HuH-7 (cell line): ENCODE measurements at regions not wholly inside any gene's neighbourhood (a gene's known extent, or its start where the extent isn't known, plus 50 kb on each side); places are given as distances from the start of the nearest gene placed in this dataset.
A peak's percentile ranks its signal among the peaks of the same experiment; 100 is the strongest.

ENCODE experiments used
- DNase-seq: peaks from one replicate; pipeline ENCODE4 v3.0.0; 2011; ENCODE audit warnings: low spot score

DNA sequence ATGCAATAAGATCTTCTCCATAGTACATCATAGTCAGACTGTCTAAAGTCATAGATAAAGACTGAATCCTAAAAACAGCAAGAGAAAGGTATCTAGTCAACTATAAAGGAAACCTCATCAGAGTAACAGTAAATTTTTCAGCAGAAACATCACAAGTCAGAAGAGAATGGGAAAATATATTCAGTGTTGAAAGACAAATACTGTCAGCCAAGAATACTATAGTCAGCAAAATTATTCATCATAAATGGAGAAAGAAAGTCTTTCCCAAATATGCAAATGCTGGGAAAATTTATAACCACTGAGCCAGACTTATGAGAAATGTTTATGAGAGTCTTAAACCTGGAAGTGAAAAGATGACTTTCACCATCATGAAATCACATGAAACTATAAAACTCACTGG is 136.7 kb downstream of the KDR start:
- DNase-seq, result no peak

DNA sequence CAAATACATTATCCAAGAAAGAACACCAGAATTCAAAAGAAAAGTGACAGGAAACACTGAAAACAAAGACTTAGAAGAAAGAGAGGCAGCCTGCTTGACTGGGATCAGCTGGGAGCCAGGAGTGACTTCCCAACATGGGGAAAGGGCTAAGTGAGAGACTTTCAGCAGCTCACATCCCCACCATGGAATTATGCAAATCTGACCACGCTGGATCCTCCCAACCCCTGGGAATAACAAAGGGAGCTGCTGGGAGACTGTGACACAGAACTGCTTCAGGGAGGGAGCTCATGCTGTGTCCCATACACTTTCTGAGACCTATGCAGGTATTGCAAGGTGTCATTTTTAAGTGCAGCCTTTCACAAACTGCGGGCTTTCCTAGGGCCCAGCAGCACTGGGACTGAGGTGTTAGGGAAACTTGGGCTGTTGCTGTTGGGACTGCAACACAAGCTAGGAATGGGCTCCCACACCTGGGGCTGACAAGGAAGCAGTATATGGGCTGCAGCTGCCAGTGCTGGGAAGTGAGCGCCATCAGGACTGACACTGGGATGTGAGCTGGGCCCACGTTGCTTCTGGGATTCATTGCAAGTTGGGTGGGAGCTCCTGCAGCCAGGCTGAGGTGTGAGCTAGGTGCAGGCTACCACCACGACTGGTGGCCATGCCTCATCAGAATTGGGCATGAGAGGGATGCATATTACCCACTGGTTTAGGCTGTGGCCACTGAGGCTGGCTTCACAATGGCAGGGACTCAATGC is 139.1 kb downstream of the KDR start:
- DNase-seq, result no peak

DNA sequence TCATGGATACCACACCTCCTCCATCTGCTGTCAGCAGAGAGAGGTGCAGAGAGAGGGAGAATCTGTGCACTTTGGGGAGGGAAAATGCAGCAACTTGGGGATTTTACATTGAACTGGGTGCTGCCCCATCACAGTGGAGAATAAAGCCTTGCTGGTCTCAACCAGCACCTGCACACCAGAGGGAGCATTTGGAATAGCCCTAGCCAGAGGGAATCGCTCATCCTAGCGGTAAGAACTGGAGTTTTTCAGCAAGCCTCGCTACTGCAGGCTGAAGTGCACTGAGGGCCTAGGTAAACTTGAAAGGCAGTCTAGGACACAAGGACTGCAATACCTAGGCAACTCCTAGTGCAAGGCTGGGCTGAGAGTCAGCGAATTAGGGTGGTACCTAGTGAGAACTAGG is 148.7 kb downstream of the KDR start:
- DNase-seq, result peak; percentile 15

DNA sequence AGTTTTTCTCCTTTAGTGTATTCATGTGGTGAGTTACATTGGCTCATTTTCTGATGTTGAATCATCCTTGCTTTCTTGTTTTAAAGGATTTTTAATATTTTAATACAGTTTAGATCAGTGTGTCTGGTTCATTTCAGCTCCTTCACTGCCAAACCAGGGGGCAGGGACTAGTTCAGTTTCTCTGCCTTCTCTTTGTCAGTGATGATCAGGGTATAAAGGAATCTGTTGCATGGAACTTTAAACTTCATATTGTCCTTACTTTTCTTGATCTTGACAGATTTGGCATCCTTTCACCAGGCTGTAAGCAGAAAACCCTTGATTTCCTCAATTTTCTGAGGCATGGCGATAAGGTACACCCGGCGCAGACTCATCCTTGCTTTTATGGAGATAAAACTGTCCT is 149.4 kb downstream of the KDR start:
- DNase-seq, result no peak

DNA sequence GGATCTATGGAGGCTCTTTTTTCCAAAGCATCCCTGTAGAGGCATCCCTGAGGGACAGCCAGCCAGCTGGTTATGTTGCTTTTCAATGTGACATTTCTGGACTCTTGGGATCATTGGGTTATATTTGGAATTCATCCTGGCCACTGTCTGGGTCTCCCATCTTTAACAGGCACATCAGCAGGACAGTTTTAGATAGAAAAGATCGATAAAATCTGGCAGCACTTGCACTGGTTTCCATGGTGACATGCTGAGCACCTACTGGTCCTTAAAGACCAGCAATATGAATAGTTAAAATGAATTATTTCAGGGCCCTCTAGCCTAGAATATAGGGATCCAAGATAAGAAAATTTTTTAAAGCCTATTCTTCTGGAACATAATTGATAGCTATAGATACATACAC is 151.6 kb downstream of the KDR start:
- no peak for DNase-seq

DNA sequence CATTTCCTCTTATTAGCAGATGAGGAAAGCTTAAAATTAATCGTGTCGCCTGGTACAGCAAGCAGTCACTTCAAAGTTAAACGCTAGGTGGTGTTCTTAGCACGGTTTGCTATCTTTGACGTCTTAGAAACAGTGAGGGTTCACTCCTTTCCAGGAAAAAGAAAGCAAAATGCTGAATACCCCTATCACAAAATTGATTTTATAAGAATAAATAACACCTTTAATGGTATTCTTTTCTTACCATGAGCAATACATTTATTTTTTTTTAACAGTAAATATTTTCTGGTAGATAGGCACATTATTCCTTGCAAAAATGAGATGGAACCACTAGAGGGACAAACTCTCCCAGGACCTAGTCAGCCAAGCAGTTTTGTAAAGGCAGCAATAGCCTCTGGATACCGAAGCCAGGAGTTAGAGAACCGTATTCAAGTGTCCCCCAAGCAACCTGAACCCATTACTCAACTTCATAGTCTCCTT is 153.9 kb downstream of the KDR start:
- DNase-seq, result peak; percentile 71

DNA sequence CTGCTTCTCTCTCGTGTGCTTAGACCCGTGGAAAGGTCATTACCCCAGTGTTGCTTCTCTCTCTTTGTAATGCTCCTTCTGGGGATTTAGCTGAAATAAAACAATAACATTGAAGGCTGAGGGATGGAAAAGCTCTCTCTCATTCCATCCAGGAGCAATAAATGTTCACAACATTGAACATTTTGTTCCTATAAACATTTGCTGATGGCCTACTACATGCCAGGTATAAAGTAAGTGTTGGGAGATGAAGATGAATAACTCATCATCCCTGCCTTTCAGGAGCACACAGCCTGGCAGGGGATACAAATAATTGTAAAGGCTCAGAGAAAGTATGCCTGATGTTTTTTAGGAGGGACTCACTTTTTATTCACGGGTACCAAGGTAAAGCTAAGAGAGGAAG is 158.1 kb downstream of the KDR start:
- DNase-seq, result no peak

DNA sequence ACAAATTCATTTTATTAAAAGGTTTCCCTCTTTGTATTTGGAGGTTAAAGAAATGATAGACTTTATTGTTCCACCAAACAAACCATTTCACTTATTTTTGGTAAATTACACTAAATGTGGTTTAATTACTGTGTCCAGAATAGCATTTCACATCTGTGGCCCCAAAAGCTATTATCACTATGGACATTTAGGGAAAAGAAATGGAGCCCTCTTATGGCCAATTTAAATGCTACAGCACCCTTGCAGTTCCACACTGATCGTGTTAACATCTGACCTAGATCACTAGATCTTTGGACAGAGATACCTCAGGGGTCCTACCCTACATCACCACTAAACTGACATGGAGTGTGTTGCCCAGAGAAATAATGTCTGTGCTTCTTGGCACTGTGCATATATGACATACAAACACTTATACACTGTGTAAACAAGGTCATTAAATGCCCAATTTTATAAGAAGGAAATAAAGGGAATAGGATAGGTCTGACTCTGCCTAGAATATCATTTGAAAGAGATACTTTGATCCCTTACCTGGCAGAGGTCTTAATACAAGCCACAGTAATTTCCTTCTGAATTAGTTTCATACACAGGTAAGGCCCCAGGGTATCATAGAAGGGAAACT is 163.9 kb downstream of the KDR start:
- DNase-seq, result peak; percentile 12

DNA sequence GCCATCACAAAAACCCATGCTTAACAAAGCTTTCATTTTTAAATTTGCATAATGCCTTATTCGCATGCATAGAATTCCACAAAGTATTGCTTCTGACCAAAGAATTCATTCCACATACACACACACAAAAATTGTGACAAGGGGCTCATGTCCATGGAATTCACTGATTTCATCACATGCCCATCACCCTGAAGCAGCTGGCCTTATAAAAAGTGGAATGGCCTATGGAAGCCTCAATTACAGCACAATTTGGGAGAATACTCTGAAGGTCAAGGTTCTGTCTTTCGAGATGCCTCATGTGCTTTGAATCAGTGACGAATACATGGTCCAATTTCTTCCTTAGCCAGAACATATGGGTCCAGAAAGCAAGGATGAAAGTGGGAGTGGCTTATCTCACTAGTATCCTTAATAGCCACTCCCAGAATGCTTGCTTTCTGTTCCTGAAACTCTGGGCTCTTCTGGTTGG is 165.7 kb downstream of the KDR start:
- no peak for DNase-seq

DNA sequence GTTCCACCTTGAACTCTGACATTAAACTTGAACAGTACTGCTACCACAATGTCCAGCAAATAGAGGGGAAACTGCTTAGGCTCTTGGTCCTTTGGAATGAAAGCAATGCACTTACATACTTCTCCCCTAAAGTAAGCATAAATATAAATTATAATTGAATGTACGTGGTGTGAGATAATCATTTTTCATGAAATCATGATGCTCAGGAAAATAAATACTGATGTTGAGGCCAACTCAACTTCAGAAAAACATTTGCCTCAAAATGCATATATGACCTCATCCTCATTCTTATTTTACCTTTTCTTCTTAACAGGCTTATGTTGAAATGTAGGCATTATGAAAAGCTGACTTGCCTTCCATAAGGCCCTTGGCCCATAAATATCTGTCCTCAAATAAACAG is 166.3 kb downstream of the KDR start:
- DNase-seq, result no peak

DNA sequence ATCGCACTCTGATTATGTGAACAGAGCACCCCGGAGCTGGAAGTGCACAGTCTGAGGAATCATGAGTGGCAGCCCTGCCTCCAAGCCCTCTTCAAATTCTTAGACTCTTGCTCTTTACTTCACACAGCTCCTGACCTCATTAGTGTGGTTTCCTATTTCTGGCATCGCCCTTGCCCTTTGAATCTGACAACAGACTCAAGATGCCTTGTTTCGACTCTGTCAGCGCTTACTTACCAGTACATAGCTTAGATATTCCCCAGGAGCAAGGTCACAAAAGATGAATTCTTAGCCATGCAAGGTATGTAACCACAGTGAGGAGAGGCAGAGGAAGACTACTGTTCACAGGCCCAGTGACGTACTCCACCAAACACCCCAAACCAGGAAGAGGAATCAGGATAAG is 167.2 kb downstream of the KDR start:
- DNase-seq, result no peak

DNA sequence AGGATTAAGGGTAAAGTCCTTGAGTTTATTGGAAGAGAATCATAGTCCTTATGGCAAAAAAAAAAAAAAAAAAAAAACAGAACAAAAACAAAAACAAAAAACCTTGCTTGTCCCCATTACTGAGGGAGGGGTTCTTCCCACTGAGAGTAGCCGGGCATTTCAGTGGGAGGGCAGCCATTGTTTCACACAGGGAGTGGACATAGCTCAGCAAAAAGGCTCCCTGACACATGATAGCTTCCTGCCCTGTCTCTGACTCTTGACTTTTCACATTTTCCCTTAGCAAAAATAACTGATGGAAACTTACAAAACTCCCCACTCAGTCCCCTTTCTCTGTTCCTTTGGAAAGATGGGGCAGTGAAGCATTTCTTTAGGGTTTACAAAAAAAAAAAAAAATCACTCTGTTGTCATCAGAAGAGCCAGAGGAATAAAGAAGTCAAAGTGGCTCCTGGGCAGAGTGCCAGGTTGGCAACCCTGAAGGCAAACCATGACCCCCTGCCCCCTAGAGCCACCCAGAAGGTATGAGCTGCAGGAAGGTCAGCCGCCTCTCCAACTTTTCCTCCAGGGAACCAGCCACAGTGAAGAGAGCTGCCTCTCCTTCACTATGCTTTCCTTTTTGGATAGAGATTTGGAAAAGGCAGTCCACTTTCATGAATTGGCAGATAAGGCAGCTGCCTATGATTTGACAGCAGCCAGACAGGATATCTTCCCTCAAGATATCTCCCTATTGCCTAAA is 170.6 kb downstream of the KDR start:
- no peak for DNase-seq

DNA sequence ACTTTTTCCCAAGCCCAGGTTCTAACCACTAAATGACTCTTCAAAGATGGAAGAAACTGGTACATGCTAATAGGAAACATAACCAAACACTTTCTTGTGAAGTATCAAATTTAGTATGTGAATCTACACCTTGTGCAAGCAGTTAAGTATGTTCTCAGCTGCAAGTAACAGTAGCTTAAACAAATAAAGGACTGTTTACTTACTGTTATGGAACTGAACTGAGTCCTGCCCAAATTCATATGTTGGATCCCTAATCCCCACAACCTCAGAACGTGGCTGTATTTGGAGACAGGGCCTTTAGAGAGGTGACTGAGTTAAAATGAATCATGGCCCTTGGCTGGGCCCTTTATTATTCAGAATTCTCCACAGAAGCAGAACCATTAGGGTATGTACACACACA is 178.7 kb downstream of the KDR start:
- no peak for DNase-seq

DNA sequence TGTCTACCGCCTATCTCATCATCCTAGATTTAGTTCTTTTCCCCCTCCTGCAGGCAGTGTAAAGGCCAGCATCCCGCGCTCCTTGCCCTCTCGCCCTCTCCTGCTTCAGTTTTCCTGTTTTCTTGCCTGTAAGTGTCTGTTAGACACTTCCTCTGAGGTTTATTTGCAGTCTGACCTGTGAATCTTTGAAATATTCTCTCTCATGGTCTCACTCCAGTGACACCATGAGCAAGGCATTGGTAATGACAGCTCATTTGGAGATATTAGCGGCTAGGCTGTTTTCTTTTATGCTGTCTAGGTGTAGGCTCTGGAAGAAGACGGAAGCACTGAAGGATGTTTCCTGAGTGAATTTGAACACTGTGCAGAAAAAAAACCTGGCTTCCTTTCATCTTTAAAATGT is 179.6 kb downstream of the KDR start:
- no peak for DNase-seq

DNA sequence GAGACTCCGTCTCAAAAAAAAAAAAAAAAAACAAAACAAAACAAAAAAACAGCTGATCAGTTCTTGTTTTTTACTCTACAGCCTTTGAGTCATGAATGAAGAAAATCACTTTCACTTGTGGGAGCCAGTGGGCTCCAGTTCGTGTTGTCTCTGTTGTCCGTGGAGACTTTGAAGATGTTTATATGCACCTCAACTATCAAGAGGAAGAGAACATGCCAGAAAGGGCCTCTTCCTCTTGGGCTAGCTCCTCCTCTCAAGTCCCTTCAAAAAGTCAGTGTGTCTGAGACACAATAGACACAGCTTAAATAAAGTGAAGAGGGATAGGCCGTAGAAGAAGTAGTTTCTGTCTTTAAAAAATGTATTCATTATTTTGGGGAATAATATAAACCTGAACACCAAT is 182.7 kb downstream of the KDR start:
- DNase-seq, result no peak

DNA sequence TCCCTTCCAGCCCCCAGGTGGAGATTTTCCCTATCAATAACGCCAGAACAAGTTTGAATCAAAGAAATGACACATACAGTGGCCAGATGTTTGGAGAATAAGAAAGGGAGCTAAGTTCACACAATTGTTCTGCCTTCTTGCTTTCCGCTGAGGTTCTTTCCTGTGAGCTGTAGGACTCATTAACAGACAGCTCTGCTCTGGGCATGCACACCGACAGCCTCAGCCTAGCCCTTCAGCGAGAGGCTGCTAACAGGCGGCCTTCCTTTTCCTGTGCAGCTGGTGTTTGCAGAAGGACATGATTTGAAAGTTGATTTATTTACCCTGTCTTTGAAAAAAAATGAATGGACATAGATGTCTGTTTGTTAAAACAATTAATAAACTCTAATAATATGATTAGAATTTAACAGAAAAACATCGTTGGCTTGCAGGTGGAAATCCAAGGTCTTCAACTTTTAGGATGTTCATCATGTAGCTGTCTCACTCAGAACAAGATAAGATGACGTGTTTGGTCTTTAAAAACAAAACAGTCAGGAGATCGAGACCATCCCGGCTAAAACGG is 183.3 kb downstream of the KDR start:
- DNase-seq, result no peak

DNA sequence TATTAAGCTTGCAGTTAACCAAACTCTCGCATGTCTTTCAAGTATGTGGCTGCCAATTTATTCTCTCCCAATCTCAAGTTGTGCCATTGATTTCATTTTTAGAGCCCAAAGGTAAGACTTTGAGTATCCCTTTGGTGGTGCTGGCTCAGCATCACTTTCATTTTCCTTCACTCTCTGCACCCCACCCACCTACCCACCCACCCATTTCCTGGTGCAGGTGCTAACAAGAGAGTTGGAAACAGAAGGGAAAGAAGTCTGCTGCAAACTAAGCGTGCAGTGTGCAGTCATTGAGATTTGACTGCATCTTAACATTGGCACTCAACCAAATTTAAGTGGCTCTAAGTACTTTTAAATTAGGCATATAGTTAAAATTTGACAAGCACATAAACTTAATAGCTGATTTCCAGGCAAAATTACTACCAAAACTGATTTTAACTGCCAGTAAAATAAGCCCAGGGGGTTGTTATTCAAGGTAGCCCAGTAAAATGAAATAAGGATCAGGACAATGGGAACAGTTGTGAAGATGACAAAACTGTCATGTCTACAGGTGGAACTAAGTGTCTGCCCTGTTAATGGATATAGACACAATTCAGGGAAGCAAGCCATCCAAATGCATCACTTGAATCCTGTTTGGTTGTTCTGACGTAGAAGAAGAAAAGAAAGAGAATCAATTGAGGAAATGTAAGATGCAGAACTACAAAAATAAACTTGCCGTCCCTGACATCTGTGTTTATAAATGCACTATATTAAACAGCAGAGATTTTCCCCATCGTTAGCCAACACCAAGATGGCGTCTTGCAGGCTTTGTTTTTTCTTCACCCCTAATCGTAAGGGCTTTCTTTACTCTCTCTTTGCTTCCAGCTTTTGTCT is 184.2 kb downstream of the KDR start:
- DNase-seq, result no peak

DNA sequence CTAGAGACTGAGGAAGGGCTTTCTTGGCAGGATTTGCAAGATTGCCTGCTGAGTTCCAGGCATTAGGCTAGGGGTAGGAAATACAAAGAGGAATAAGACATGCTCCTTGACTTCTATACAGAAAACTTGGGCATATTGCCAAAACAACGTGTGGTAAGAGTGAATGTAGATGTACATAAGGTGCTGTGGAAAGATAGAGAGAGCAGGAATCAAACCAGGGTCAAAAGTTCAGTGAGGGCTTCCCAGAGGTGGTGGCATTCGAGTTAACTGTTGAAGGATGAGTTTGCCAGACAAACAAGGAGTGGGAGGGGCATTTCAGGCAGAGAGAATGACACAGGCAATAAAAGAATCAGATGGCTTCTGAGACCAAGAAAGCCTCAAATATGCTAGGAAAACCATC is 187.9 kb downstream of the KDR start:
- DNase-seq, result no peak

DNA sequence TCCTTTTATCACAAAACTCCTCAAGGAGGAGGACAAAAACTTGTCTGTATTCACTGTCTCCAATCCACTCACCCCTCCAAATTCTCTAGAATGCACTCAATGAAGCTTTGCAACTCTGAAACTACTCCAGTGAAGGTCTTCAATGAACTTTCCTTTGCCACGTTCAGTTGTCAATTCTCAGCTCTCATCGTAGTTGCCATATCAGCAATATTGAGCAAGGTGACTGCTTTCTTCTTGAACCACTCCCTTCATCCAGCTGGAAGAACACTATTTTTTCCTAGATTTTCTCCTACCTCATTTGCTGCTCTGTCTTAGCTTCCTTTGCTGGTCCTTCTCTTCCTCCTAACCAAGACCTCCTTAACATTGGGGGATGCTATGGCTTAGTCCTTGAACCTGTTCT is 191.8 kb downstream of the KDR start:
- DNase-seq, result no peak

DNA sequence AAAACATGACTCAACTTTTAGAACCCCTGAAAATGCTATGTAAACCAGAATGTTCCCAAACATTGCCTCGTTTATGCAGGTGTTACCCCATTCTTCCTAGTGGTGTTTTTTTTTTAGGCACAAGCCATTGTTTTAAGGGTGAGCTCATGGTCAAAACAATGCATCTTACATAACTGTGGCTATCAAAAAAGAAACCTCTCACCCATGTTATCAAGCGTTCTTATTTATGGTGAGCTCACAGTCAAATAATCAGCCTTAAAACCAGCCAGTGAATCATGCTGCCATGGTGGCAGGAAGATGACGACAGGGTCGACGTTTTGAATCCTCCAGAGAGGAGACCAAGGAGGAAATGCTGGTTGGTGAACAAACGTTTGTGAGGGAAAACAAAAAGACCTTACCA is 195.2 kb downstream of the KDR start:
- DNase-seq, result no peak

DNA sequence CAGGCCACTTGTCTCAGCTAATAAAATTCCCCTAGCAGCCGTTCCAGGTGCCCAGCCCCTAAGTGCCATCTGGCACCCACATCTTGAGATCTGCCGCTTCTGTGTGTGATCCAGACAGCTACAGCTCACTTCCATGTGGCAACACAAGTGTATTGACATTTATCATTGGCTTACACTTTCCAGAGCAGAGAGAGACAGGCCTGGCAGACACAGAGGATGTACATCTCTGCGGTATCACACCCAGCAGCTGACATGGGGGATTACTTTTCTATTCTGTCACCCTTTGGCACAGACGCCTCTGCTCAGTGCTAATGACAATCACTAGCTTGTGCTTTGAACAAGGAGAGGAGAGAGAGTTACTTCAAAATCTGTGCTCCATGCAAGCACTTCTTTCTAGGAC is 195.9 kb downstream of the KDR start:
- DNase-seq, result no peak

DNA sequence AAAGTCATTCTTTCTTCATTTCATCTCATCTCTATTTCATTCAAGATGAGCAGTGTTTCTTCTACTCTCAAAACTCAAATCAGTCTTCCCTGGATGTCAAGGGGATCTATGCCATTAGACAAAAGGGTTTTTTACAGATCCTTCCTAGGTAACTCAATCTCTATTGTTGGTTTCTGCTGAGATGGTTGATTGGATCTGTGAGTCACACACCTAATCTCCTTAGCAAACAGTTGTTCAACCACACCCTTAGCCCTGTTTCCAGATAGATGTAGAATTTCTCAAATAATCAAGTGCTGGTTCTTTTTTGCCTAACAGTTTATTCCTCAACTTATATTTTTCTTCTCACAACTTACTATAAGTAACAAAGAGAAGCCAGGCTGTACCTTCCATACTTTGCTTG is 200.5 kb downstream of the KDR start:
- DNase-seq, result no peak
